SK-N-SH treated with all-trans-retinoic acid at 6 μM for 48 hours (cell line): ENCODE measurements at regions not wholly inside any gene's neighbourhood (a gene's known extent, or its start where the extent isn't known, plus 50 kb on each side); places are given as distances from the start of the nearest gene placed in this dataset.

Experiments used
- ISL1 ChIP-seq: fragments of 250-450 bp; sonication (Bioruptor Pico); IDR thresholded peaks from 2 replicates; pipeline ENCODE4 v2.1.2; 2022; ENCODE audit warnings: mild to moderate bottlenecking, moderate library complexity
- PATZ1 ChIP-seq: fragments of 250-450 bp; sonication (Bioruptor Pico); IDR thresholded peaks from 2 replicates; pipeline ENCODE4 v1.8.0; 2020; ENCODE audit warnings: mild to moderate bottlenecking, moderate library complexity, borderline replicate concordance
- ZC3H10 ChIP-seq: fragments of 250-450 bp; sonication (Bioruptor Pico); IDR thresholded peaks from 2 replicates; pipeline ENCODE4 v1.5.1; 2021; ENCODE audit warnings: mild to moderate bottlenecking, moderate library complexity
- ZFP30 ChIP-seq: fragments of 450-650 bp; formaldehyde crosslinking; IDR thresholded peaks from 2 replicates; pipeline ENCODE4 v1.5.0; 2022; ENCODE audit warnings: mild to moderate bottlenecking, moderate library complexity

GRCh38 chr6:140485740-140486449 is 1111.4 kb upstream of the CITED2 start:
- TF ChIP-seq PATZ1 (no peak), ISL1 (CRISPR knock-in tag) (no peak), ZFP30 (CRISPR knock-in tag) (no peak), ZC3H10 (CRISPR knock-in tag) (no peak)
